ENCODE measurements at regions not wholly inside any gene's neighbourhood (a gene's known extent, or its start where the extent isn't known, plus 50 kb on each side); places are given as distances from the start of the nearest gene placed in this dataset.

DNA sequence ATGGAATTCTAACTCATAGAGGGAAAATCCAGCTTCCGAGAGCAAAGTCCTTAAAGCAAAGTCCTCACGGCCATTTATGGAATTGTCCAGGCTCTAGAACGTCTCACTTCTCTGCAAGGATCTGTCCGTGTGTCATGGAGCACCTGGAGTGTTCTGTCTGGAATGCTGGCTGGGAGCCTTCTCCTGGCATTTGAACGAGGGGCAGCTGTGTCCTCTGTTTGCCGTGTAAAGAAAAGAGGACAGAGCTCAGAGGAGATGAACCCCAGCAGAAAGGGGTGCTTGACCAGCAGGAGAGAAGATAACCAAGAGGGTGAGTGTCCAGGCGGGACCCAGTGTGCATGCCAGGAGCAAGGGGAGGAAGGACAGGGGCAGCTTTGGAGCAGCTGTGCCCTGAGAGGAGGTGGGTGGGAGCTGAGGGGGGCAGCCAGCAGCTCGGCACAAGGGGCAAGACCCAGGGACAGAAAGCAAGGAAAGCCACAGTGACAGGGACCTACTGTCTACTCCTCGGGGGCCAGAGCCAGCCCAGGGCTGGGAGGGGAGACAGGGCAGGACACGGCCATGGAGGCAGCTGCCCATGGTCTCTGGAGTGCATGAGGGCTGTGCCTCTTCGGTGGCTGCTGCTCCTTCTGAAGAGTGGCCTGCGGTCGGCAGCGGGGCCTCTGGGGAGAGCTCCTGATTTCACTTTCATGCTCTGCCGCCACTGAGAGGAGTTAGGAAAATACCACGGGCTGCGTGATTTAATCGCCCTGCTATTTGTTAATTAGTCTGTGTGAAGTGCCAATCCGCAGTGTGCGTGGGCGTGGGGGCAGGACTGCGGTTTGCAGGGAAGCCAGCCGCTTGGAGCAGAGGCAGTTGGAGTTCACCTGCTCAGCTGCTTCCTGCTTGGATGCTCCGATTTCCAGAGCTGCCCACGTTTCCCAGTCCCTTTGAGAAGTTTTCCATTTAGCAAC, 149.3 kb upstream of the SHH start:
- FAIRE-seq: no peak

- FAIRE-seq: no peak
Measured at GRCh38 chr7:155959894-155960293, 147.6 kb upstream of the SHH start.

- FAIRE-seq: no peak
Measured at GRCh38 chr7:155956977-155957376, 144.7 kb upstream of the SHH start.

- FAIRE-seq: no peak
Measured at GRCh38 chr7:155955367-155955635, 143.0 kb upstream of the SHH start.

GRCh38 chr7:155954550-155955366, 142.5 kb upstream of the SHH start:
- no peak for FAIRE-seq

DNA sequence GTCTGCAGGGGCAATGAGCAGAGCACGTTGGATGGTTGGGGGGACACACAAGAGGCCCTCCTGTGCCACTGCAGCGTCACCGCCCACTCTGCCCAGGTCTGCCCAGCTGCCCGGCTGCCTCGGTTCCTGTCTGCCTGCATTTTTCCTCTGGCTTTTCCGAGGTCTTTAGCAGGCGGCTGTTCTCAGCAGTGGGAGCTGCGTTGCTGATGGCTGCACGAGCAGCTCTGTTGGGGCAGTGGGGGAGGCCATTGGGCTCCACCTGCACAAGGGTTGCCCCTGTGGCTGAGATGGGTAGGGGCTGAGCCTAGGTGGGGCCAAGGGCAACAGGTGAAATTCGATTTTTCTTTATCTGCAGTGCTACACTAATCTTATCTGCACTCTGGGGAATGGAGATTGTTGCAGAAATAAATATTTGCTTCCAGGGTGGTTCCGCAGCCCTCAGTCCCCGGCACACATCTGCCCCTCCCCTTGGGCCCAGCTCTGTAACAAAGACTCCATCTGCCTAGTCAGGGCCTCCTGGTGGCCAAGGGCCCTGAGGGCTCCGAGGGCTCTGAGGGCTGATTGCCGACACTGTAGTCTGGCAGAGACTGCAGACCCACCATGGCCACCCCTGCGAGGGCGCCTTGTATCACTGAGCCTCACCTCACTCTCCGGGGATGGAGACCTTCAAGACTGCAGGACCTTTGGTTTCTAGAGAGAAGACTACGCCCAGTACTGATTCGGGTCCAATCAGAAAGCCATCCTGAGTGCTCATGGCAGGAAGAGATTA, 141.7 kb upstream of the SHH start:
- FAIRE-seq: no peak

DNA sequence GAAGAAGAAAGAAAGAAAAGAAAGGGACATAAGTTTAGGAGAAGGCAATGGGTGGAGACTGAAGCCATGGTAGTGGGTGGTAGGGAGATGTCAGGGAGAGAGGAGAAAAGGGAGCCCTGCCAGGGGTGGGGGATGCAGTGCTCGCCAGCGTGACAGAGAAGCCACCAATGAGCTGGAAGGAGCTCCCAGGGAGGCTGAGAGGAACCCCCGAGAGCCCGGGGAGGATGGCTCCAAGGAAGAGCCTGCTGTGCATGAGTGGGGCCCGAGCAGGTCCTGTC, 141.2 kb upstream of the SHH start:
- no peak for FAIRE-seq

GRCh38 chr7:155951554-155952158, 139.4 kb upstream of the SHH start:
- FAIRE-seq: no peak

GRCh38 chr7:155950898-155951553, 138.8 kb upstream of the SHH start:
- FAIRE-seq: no peak

DNA sequence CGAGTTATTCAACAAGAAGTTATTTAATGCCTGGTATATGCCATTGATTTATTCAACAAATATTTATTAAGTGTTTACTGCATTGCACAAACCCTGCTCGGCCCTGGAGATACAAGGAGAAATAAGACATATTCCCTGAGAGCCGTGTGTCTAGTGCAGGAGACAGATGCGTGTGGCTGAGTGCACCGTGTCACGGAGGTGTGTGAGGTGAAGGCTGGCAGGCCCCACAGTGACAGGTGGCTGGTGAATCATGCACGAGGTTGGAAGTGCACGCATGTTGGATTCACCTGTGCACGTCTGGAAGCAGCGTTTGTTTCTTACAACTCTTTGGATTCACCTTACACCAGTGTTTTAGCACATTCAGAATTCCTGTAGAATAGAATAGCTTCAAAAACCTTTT, 136.6 kb upstream of the SHH start:
- FAIRE-seq: no peak

- no peak for FAIRE-seq
Measured at GRCh38 chr7:155948423-155948822, 136.2 kb upstream of the SHH start.

- FAIRE-seq: no peak
Measured at GRCh38 chr7:155947051-155947450, 134.8 kb upstream of the SHH start.

DNA sequence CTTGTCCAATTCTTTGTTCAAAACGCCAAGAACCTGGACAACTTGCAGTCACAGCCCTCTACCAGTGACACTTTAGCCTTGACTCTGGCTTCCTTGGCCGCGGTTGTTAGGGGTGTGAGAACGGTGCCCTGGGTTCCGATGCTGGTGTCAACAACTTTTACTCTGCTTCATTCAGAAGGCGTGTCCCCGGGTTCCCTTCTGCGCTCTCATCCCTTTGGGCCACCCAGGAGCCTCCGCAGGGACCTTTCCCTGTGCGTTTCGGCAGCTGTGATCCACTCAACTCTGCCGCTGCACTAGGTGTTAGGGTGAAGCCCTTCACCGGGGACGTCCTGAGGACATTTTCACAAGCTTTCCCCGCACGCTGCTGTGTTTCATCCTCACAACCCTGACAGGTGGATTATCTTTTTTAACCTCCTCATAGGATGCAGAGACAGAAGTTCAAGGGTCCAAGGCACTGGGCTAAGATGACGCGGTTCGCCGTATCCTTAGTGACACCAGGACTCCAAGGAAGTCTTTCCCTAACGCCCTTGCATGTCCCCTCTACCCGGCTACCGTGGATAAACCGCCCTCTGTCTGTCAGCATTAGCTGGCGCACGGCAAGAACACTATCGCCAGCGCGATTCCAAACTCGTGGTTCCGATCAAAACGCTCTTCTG, 133.5 kb upstream of the SHH start:
- FAIRE-seq: no peak

- FAIRE-seq: no peak
Measured at GRCh38 chr7:155944901-155945300, 132.6 kb upstream of the SHH start.

GRCh38 chr7:155943251-155943899, 131.1 kb upstream of the SHH start:
- no peak for FAIRE-seq

- FAIRE-seq: no peak
Measured at GRCh38 chr7:155942226-155942950, 130.1 kb upstream of the SHH start.

GRCh38 chr7:155941688-155942087, 129.4 kb upstream of the SHH start:
- no peak for FAIRE-seq

DNA sequence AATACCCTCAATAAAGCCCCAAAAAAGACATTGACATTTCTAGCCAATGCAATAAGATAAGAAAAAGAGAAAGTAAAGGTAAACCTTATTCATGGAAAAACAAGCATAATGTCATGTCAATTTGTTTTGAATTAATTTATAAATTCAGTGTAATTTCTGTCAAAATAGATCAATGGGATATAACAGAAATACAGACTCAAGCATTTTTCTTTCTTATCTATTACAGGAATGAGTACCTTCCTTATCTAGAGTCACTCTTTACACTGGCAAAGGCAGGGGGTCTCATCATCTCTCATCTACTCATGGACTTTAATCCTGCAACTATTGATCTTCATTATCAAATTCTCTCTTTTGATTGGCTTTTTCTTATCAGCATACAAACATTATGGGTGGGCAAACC, 127.1 kb upstream of the SHH start:
- no peak for FAIRE-seq

DNA sequence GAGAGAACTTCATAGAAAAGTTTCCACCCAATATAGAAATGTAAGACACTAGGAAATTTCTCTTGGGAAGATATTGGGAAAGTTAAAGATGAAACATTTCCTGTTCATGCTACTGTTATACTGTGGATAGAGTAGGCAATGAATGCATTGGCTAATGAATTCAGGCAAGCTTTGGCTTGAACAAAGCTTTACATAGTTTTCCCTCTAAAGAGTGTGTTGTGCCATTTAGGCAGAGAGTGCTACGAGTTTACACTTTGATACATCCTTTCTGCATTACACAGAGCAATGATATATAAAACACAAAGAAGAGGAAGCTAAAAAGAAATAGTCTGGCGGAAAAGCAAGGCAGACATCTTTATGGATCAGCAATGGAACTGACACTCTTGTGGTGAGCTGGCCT, 125.9 kb upstream of the SHH start:
- FAIRE-seq: no peak

DNA sequence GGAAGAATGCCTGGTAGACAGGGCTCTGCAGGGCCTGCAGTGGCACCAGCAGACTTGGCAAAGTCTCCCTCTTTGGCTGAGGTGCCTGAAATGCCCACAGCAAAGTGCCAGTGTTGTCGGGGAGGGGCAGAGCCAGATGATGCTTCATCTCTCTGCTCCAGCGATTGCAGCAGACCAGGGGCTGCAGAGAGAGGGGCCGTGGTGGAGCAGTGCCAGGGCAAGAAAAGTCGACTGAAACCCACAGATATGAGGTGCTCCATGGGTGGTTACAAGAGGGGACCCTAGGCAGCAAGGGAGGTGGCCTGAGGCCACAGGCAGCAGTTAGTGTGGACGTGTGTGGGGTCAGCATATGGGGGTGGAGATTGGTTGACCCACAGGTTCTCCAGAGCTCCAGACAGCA, 123.5 kb upstream of the SHH start:
- FAIRE-seq: no peak

GRCh38 chr7:155935005-155935557, 122.8 kb upstream of the SHH start:
- FAIRE-seq: no peak
